GM21515 (cell line): ENCODE measurements at regions not wholly inside any gene's neighbourhood (a gene's known extent, or its start where the extent isn't known, plus 50 kb on each side); places are given as distances from the start of the nearest gene placed in this dataset.

Source experiments
- ATAC-seq: cut with Tn5 transposase; IDR thresholded peaks from one replicate; pipeline ENCODE4 v1.9.1; 2021; ENCODE audit not compliant: unreplicated experiment

- no peak for ATAC-seq
Observed at GRCh38 chr21:21605521-21605920, 607.3 kb downstream of the NCAM2 start.

- ATAC-seq: no peak
Observed at GRCh38 chr21:21606041-21606440, 607.8 kb downstream of the NCAM2 start.

GRCh38 chr21:21612466-21612865 is 614.3 kb downstream of the NCAM2 start:
- ATAC-seq: no peak

GRCh38 chr21:21614966-21615365 is 616.8 kb downstream of the NCAM2 start:
- no peak for ATAC-seq

- no peak for ATAC-seq
Observed at GRCh38 chr21:21622460-21623234, 624.4 kb downstream of the NCAM2 start.

- no peak for ATAC-seq
Observed at GRCh38 chr21:21624674-21625073, 626.5 kb downstream of the NCAM2 start.

- ATAC-seq: no peak
Observed at GRCh38 chr21:21631961-21632360, 633.8 kb downstream of the NCAM2 start.

GRCh38 chr21:21632926-21633325 is 634.7 kb downstream of the NCAM2 start:
- no peak for ATAC-seq

- no peak for ATAC-seq
Observed at GRCh38 chr21:21661741-21662140, 663.5 kb downstream of the NCAM2 start.

- ATAC-seq: no peak
Observed at GRCh38 chr21:21662776-21663175, 664.6 kb downstream of the NCAM2 start.

GRCh38 chr21:21664871-21665270 is 666.7 kb downstream of the NCAM2 start:
- ATAC-seq: no peak

- ATAC-seq: no peak
Observed at GRCh38 chr21:21666689-21667088, 668.5 kb downstream of the NCAM2 start.

GRCh38 chr21:21668198-21668597 is 670.0 kb downstream of the NCAM2 start:
- ATAC-seq: no peak

- ATAC-seq: no peak
Observed at GRCh38 chr21:21673959-21674358, 675.8 kb downstream of the NCAM2 start.

GRCh38 chr21:21675601-21676000 is 677.4 kb downstream of the NCAM2 start:
- ATAC-seq: no peak

- ATAC-seq: no peak
Observed at GRCh38 chr21:21682172-21682571, 684.0 kb downstream of the NCAM2 start.

GRCh38 chr21:21688889-21689288 is 690.7 kb downstream of the NCAM2 start:
- ATAC-seq: no peak

- ATAC-seq: no peak
Observed at GRCh38 chr21:21690068-21690665, 692.0 kb downstream of the NCAM2 start.

GRCh38 chr21:21712748-21713520 is 714.7 kb downstream of the NCAM2 start:
- no peak for ATAC-seq

- ATAC-seq: no peak
Observed at GRCh38 chr21:21713651-21714180, 715.5 kb downstream of the NCAM2 start.

GRCh38 chr21:21714426-21714825 is 716.2 kb downstream of the NCAM2 start:
- ATAC-seq: no peak
